CD4-positive, alpha-beta T cell treated with Interferon gamma for 1 hour (primary cell): ENCODE measurements at regions not wholly inside any gene's neighbourhood (a gene's known extent, or its start where the extent isn't known, plus 50 kb on each side); places are given as distances from the start of the nearest gene placed in this dataset.
"Not testable (repeated sequence)": the region's sequence is repeated elsewhere in the genome, so short reads cannot be mapped to it uniquely, and the experiment has no call there.

Experiments
- DNase-seq: peaks from one replicate; pipeline ENCODE4 v3.0.0-alpha.2; 2020

GRCh38 chr15:96947296-96948229, 617.1 kb downstream of the NR2F2 start:
- DNase-seq = no peak

GRCh38 chr15:96948981-96949380, 618.5 kb downstream of the NR2F2 start:
- no peak for DNase-seq

- DNase-seq = no peak
Measured at GRCh38 chr15:96958721-96959120, 628.2 kb downstream of the NR2F2 start.

GRCh38 chr15:96959501-96959900, 629.0 kb downstream of the NR2F2 start:
- no peak for DNase-seq

- DNase-seq = no peak
Measured at GRCh38 chr15:96960711-96961480, 630.4 kb downstream of the NR2F2 start.

GRCh38 chr15:96966554-96966953, 636.1 kb downstream of the NR2F2 start:
- no peak for DNase-seq

GRCh38 chr15:96969732-96970710, 639.5 kb downstream of the NR2F2 start:
- DNase-seq = no peak

GRCh38 chr15:96972201-96972600, 641.7 kb downstream of the NR2F2 start:
- DNase-seq = no peak

GRCh38 chr15:96974761-96975160, 644.3 kb downstream of the NR2F2 start:
- DNase-seq = no peak

GRCh38 chr15:96977886-96978285, 647.4 kb downstream of the NR2F2 start:
- DNase-seq = no peak

GRCh38 chr15:96978937-96979473, 648.5 kb downstream of the NR2F2 start:
- no peak for DNase-seq

- not testable (repeated sequence) for DNase-seq
Measured at GRCh38 chr15:96984121-96984671, 653.7 kb downstream of the NR2F2 start.

GRCh38 chr15:96992817-96993216, 662.3 kb downstream of the NR2F2 start:
- DNase-seq = no peak

GRCh38 chr15:96997538-96997937, 667.0 kb downstream of the NR2F2 start:
- DNase-seq = no peak

GRCh38 chr15:97009031-97009431, 678.5 kb downstream of the NR2F2 start:
- DNase-seq = no peak

GRCh38 chr15:97012986-97013385, 682.5 kb downstream of the NR2F2 start:
- DNase-seq = no peak

GRCh38 chr15:97013491-97013890, 683.0 kb downstream of the NR2F2 start:
- no peak for DNase-seq

- DNase-seq = no peak
Measured at GRCh38 chr15:97014001-97014400, 683.5 kb downstream of the NR2F2 start.

- DNase-seq = no peak
Measured at GRCh38 chr15:97023488-97023844, 693.0 kb downstream of the NR2F2 start.

- DNase-seq = no peak
Measured at GRCh38 chr15:97026781-97027180, 696.3 kb downstream of the NR2F2 start.

GRCh38 chr15:97027772-97028171, 697.3 kb downstream of the NR2F2 start:
- DNase-seq = no peak

- DNase-seq = no peak
Measured at GRCh38 chr15:97030251-97030650, 699.8 kb downstream of the NR2F2 start.
